NCI-H1105 (cell line): ENCODE measurements at regions not wholly inside any gene's neighbourhood (a gene's known extent, or its start where the extent isn't known, plus 50 kb on each side); places are given as distances from the start of the nearest gene placed in this dataset.

Source experiments
- DNase-seq: peaks from one replicate; lab custom pipeline; 2025; lab: John Stamatoyannopoulos, UW

GRCh38 chr5:74257645-74258313 lies 382.7 kb downstream of the ENC1 start:
- DNase-seq = no peak

GRCh38 chr5:74257060-74257527 lies 383.4 kb downstream of the ENC1 start:
- no peak for DNase-seq

GRCh38 chr5:74255692-74256392 lies 384.7 kb downstream of the ENC1 start:
- no peak for DNase-seq

- no peak for DNase-seq
Observed at GRCh38 chr5:74254257-74254656, 386.3 kb downstream of the ENC1 start.

GRCh38 chr5:74252044-74252443 lies 388.5 kb downstream of the ENC1 start:
- no peak for DNase-seq

GRCh38 chr5:74251141-74252035 lies 389.1 kb downstream of the ENC1 start:
- DNase-seq = no peak

- no peak for DNase-seq
Observed at GRCh38 chr5:74250304-74251102, 390.0 kb downstream of the ENC1 start.

- DNase-seq = no peak
Observed at GRCh38 chr5:74248576-74248975, 392.0 kb downstream of the ENC1 start.

GRCh38 chr5:74244406-74244805 lies 396.1 kb downstream of the ENC1 start:
- no peak for DNase-seq

GRCh38 chr5:74243634-74244033 lies 396.9 kb downstream of the ENC1 start:
- no peak for DNase-seq

- no peak for DNase-seq
Observed at GRCh38 chr5:74242516-74242915, 398.0 kb downstream of the ENC1 start.

- DNase-seq = no peak
Observed at GRCh38 chr5:74241751-74242140, 398.8 kb downstream of the ENC1 start.

- DNase-seq = no peak
Observed at GRCh38 chr5:74240783-74241750, 399.5 kb downstream of the ENC1 start.

- no peak for DNase-seq
Observed at GRCh38 chr5:74239261-74239660, 401.3 kb downstream of the ENC1 start.

- no peak for DNase-seq
Observed at GRCh38 chr5:74237571-74238145, 402.9 kb downstream of the ENC1 start.

- no peak for DNase-seq
Observed at GRCh38 chr5:74235552-74235951, 405.0 kb downstream of the ENC1 start.

GRCh38 chr5:74233571-74233970 lies 407.0 kb downstream of the ENC1 start:
- DNase-seq = no peak

GRCh38 chr5:74233091-74233490 lies 407.4 kb downstream of the ENC1 start:
- no peak for DNase-seq

- no peak for DNase-seq
Observed at GRCh38 chr5:74232276-74232675, 408.3 kb downstream of the ENC1 start.

- DNase-seq = no peak
Observed at GRCh38 chr5:74231697-74232096, 408.8 kb downstream of the ENC1 start.
